Keratinocyte (primary cell): ENCODE measurements at regions not wholly inside any gene's neighbourhood (a gene's known extent, or its start where the extent isn't known, plus 50 kb on each side); places are given as distances from the start of the nearest gene placed in this dataset.

ENCODE experiments used
- DNase-seq: peaks from one replicate; pipeline ENCODE4 v3.0.0-alpha.2; 2011; ENCODE audit warnings: low read depth, missing footprints, low spot score
- FAIRE-seq: peaks from 2 replicates; lab custom pipeline; 2011; peaks lifted over from hg19 to GRCh38; lab: Jason Lieb, UNC
- H2AFZ ChIP-seq: 2 replicates; pipeline ENCODE4 v1.6.0; 2012; ENCODE audit warnings: low read length, control low read depth, inconsistent platforms; ENCODE audit not compliant: control insufficient read depth
- H3K27ac ChIP-seq: 2 replicates; pipeline ENCODE4 v1.5.1; 2011; ENCODE audit warnings: low read length; ENCODE audit not compliant: control insufficient read depth, insufficient read depth
- H3K27me3 ChIP-seq: 3 replicates; pipeline ENCODE4 v1.6.0; 2011; ENCODE audit warnings: low read length; ENCODE audit not compliant: control insufficient read depth, insufficient read depth; ENCODE audit errors: extremely low read depth
- H3K36me3 ChIP-seq, 2 experiments: 2 replicates in 1 of 2; 3 replicates in 1 of 2; pipeline ENCODE4 v1.5.1; 2011; ENCODE audit warnings: low read length in 2 of 2, mild to moderate bottlenecking in 1 of 2; ENCODE audit not compliant: control insufficient read depth in 2 of 2, insufficient read depth in 2 of 2; ENCODE audit errors: extremely low read depth in 1 of 2
- H3K4me1 ChIP-seq: 3 replicates; pipeline ENCODE4 v1.5.1; 2011; ENCODE audit warnings: low read length; ENCODE audit not compliant: control insufficient read depth, insufficient read depth; ENCODE audit errors: extremely low read depth
- H3K4me2 ChIP-seq: 3 replicates; pipeline ENCODE4 v1.6.0; 2011; ENCODE audit warnings: low read depth, low read length; ENCODE audit not compliant: control insufficient read depth, insufficient read depth; ENCODE audit errors: extremely low read depth
- H3K4me3 ChIP-seq, 3 experiments: fragments of 200-600 bp in 1 of 3; sonication (generic) in 1 of 3; 2 replicates in 2 of 3; 3 replicates in 1 of 3; pipeline ENCODE4 v1.5.1; 2011 to 2016; ENCODE audit warnings: low read length in 3 of 3, mild to moderate bottlenecking in 3 of 3, control low read depth in 2 of 3, inconsistent platforms in 1 of 3, low read depth in 1 of 3, mixed read lengths in 1 of 3, mixed run types in 1 of 3, moderate library complexity in 1 of 3; ENCODE audit not compliant: control insufficient read depth in 2 of 3, insufficient read depth in 2 of 3; ENCODE audit errors: extremely low read depth in 1 of 3
- H3K79me2 ChIP-seq: 2 replicates; pipeline ENCODE4 v1.6.0; 2012; ENCODE audit warnings: low read length; ENCODE audit not compliant: control insufficient read depth, insufficient read depth
- H3K9ac ChIP-seq: 3 replicates; pipeline ENCODE4 v1.6.0; 2011; ENCODE audit warnings: low read length; ENCODE audit not compliant: control insufficient read depth, insufficient read depth; ENCODE audit errors: extremely low read depth
- H3K9me1 ChIP-seq: 3 replicates; pipeline ENCODE4 v1.6.0; 2011; ENCODE audit warnings: low read length; ENCODE audit not compliant: control insufficient read depth, insufficient read depth; ENCODE audit errors: extremely low read depth
- H3K9me3 ChIP-seq: 2 replicates; pipeline ENCODE4 v1.5.1; 2012; ENCODE audit warnings: low read depth, low read length; ENCODE audit not compliant: control insufficient read depth
- H4K20me1 ChIP-seq: 3 replicates; pipeline ENCODE4 v1.6.0; 2011; ENCODE audit warnings: low read length; ENCODE audit not compliant: control insufficient read depth, insufficient read depth; ENCODE audit errors: extremely low read depth
- CTCF ChIP-seq, 3 experiments: IDR thresholded peaks in 1 of 3; conservative IDR thresholded peaks in 1 of 3; optimal IDR thresholded peaks in 1 of 3; 2 replicates in 2 of 3; 3 replicates in 1 of 3; pipeline versions ENCODE3 to v1.5.1; 2011; ENCODE audit warnings: low read length in 3 of 3, mild to moderate bottlenecking in 3 of 3, moderate library complexity in 2 of 3, control low read depth in 1 of 3, inconsistent platforms in 1 of 3; ENCODE audit not compliant: insufficient read depth in 2 of 3; ENCODE audit errors: extremely low read depth in 1 of 3
- EZH2 ChIP-seq: IDR thresholded peaks from one replicate; pipeline ENCODE4 v1.6.1; 2012; ENCODE audit warnings: inconsistent platforms, mild to moderate bottlenecking, low read length, moderate library complexity
- dilution Hi-C: fragments of 300-500 bp; cut with MboI; formaldehyde crosslinking; loops from one replicate; pipeline ENCODE4 v1.7.0; 2020; ENCODE audit warnings: low sequenced_read_pairs; ENCODE audit not compliant: extremely low pct_ligation_motif_present

- FAIRE-seq (no peak), DNase-seq (no peak)
- no peak overlapping the region for H3K4me3 ChIP-seq
- no peaks in the 10 kb centered on the region for H3K9me3 ChIP-seq
- no peak overlapping the region for H3K4me2 ChIP-seq
- no peaks in the 10 kb centered on the region for H3K79me2 ChIP-seq
- dilution Hi-C loops: no loop called here
- no peaks in the 10 kb centered on the region for H4K20me1 ChIP-seq
- no peaks in the 10 kb centered on the region for H3K9me1 ChIP-seq
- no peaks in the 10 kb centered on the region for H3K36me3 ChIP-seq
- H3K9ac ChIP-seq: no peak overlapping the region
- no peak overlapping the region for H3K27ac ChIP-seq
- TF ChIP-seq CTCF (optimal IDR thresholded peaks at IDR 0.05 in 1 of 3, IDR thresholded peaks at IDR 0.05 in 1 of 3, conservative IDR thresholded peaks at IDR 0.05 in 1 of 3; ENCODE audit: extremely low read depth in 1 of 3, insufficient read depth in 2 of 3, low read length in 3 of 3): no peak
- no peak for TF ChIP-seq EZH2
- H2AFZ ChIP-seq: no peak overlapping the region
- H3K27me3 ChIP-seq: no peaks in the 10 kb centered on the region
- H3K4me1 ChIP-seq: no peaks in the 10 kb centered on the region
Observed at GRCh38 chr15:94015324-94015723, 216.0 kb upstream of the MCTP2 start.

GRCh38 chr15:94008104-94009074 is 223.0 kb upstream of the MCTP2 start:
- Histone ChIP-seq H3K9me3 (no peaks in the 10 kb centered on the region), H3K9me1 (no peaks in the 10 kb centered on the region), H4K20me1 (no peaks in the 10 kb centered on the region), H3K36me3 (no peaks in the 10 kb centered on the region), H3K27me3 (no peaks in the 10 kb centered on the region), H3K27ac (no peak overlapping the region), H2AFZ (no peak overlapping the region), H3K79me2 (no peaks in the 10 kb centered on the region), H3K9ac (no peak overlapping the region), H3K4me2 (no peak overlapping the region), H3K4me1 (peaks cover 5% of the 10 kb centered on the region), H3K4me3 (no peak overlapping the region)
- FAIRE-seq (no peak), DNase-seq (no peak)
- dilution Hi-C loops: no loop called here
- no peak for TF ChIP-seq EZH2
